Keratinocyte (primary cell): ENCODE measurements at regions not wholly inside any gene's neighbourhood (a gene's known extent, or its start where the extent isn't known, plus 50 kb on each side); places are given as distances from the start of the nearest gene placed in this dataset.

Source experiments
- DNase-seq: peaks from one replicate; pipeline ENCODE4 v3.0.0-alpha.2; 2011; ENCODE audit warnings: low read depth, missing footprints, low spot score
- FAIRE-seq: peaks from 2 replicates; lab custom pipeline; 2011; peaks lifted over from hg19 to GRCh38; lab: Jason Lieb, UNC
- H2AFZ ChIP-seq: 2 replicates; pipeline ENCODE4 v1.6.0; 2012; ENCODE audit warnings: low read length, control low read depth, inconsistent platforms; ENCODE audit not compliant: control insufficient read depth
- H3K27ac ChIP-seq: 2 replicates; pipeline ENCODE4 v1.5.1; 2011; ENCODE audit warnings: low read length; ENCODE audit not compliant: control insufficient read depth, insufficient read depth
- H3K27me3 ChIP-seq: 3 replicates; pipeline ENCODE4 v1.6.0; 2011; ENCODE audit warnings: low read length; ENCODE audit not compliant: control insufficient read depth, insufficient read depth; ENCODE audit errors: extremely low read depth
- H3K36me3 ChIP-seq, 2 experiments: 2 replicates in 1 of 2; 3 replicates in 1 of 2; pipeline ENCODE4 v1.5.1; 2011; ENCODE audit warnings: low read length in 2 of 2, mild to moderate bottlenecking in 1 of 2; ENCODE audit not compliant: control insufficient read depth in 2 of 2, insufficient read depth in 2 of 2; ENCODE audit errors: extremely low read depth in 1 of 2
- H3K4me1 ChIP-seq: 3 replicates; pipeline ENCODE4 v1.5.1; 2011; ENCODE audit warnings: low read length; ENCODE audit not compliant: control insufficient read depth, insufficient read depth; ENCODE audit errors: extremely low read depth
- H3K4me2 ChIP-seq: 3 replicates; pipeline ENCODE4 v1.6.0; 2011; ENCODE audit warnings: low read depth, low read length; ENCODE audit not compliant: control insufficient read depth, insufficient read depth; ENCODE audit errors: extremely low read depth
- H3K4me3 ChIP-seq, 3 experiments: fragments of 200-600 bp in 1 of 3; sonication (generic) in 1 of 3; 2 replicates in 2 of 3; 3 replicates in 1 of 3; pipeline ENCODE4 v1.5.1; 2011 to 2016; ENCODE audit warnings: low read length in 3 of 3, mild to moderate bottlenecking in 3 of 3, control low read depth in 2 of 3, inconsistent platforms in 1 of 3, low read depth in 1 of 3, mixed read lengths in 1 of 3, mixed run types in 1 of 3, moderate library complexity in 1 of 3; ENCODE audit not compliant: control insufficient read depth in 2 of 3, insufficient read depth in 2 of 3; ENCODE audit errors: extremely low read depth in 1 of 3
- H3K79me2 ChIP-seq: 2 replicates; pipeline ENCODE4 v1.6.0; 2012; ENCODE audit warnings: low read length; ENCODE audit not compliant: control insufficient read depth, insufficient read depth
- H3K9ac ChIP-seq: 3 replicates; pipeline ENCODE4 v1.6.0; 2011; ENCODE audit warnings: low read length; ENCODE audit not compliant: control insufficient read depth, insufficient read depth; ENCODE audit errors: extremely low read depth
- H3K9me1 ChIP-seq: 3 replicates; pipeline ENCODE4 v1.6.0; 2011; ENCODE audit warnings: low read length; ENCODE audit not compliant: control insufficient read depth, insufficient read depth; ENCODE audit errors: extremely low read depth
- H3K9me3 ChIP-seq: 2 replicates; pipeline ENCODE4 v1.5.1; 2012; ENCODE audit warnings: low read depth, low read length; ENCODE audit not compliant: control insufficient read depth
- H4K20me1 ChIP-seq: 3 replicates; pipeline ENCODE4 v1.6.0; 2011; ENCODE audit warnings: low read length; ENCODE audit not compliant: control insufficient read depth, insufficient read depth; ENCODE audit errors: extremely low read depth
- CTCF ChIP-seq, 3 experiments: IDR thresholded peaks in 1 of 3; conservative IDR thresholded peaks in 1 of 3; optimal IDR thresholded peaks in 1 of 3; 2 replicates in 2 of 3; 3 replicates in 1 of 3; pipeline versions ENCODE3 to v1.5.1; 2011; ENCODE audit warnings: low read length in 3 of 3, mild to moderate bottlenecking in 3 of 3, moderate library complexity in 2 of 3, control low read depth in 1 of 3, inconsistent platforms in 1 of 3; ENCODE audit not compliant: insufficient read depth in 2 of 3; ENCODE audit errors: extremely low read depth in 1 of 3
- EZH2 ChIP-seq: IDR thresholded peaks from one replicate; pipeline ENCODE4 v1.6.1; 2012; ENCODE audit warnings: inconsistent platforms, mild to moderate bottlenecking, low read length, moderate library complexity
- dilution Hi-C: fragments of 300-500 bp; cut with MboI; formaldehyde crosslinking; loops from one replicate; pipeline ENCODE4 v1.7.0; 2020; ENCODE audit warnings: low sequenced_read_pairs; ENCODE audit not compliant: extremely low pct_ligation_motif_present

DNA sequence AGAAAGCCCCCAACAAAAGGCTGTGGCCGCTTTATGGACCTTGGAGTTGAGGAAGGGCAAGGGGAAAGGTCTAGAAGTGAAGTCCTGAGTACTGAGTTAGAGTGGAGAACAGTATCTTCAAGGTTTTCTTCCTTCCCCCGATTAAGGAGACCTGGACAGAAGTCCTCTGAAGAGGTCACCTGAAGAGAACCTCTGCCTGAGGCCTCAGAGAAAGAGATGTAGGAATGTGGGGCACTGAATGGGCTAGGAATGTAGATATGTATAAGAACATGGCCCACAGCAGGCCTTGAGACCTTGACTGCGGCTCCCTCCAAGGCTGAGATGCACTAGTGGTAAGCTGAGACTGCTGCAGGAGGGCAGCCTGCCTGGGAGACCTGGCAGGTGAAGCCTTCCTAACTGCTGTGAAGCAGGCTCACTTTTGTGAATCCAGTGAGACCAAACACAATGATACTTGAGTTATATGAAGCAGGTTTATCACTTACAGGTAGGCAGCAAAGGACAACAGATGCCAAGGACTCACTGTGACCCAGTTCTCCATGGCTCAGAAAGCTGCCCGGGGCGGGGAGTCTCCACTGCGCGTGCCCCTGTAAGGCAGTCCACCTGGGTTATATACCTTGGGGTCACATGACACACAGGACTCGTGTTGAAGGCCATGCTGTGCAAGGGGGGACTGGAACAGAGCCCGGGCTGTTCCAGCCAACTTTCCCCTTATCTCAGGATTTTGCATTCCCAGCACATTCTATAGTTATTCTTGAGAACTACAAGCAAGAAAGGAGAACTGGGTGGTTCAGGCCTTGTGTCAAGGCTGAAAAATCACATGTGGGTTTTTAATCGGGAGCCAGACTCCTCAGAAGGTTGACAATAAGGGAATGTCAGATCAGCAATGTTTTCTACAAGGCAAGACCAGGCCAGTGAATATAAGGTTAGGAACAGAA lies 78.8 kb upstream of the PPM1J start:
- dilution Hi-C loops, result no loop called here
- DNase-seq (no peak), FAIRE-seq (no peak)
- Histone ChIP-seq H3K36me3 (no peaks in the 10 kb centered on the region), H3K4me3 (no peak overlapping the region), H3K79me2 (no peaks in the 10 kb centered on the region), H3K4me2 (no peak overlapping the region), H3K9me3 (no peaks in the 10 kb centered on the region), H3K27me3 (no peaks in the 10 kb centered on the region), H4K20me1 (no peaks in the 10 kb centered on the region), H3K27ac (no peak overlapping the region), H3K4me1 (peaks cover 2% of the 10 kb centered on the region), H2AFZ (no peak overlapping the region), H3K9me1 (no peaks in the 10 kb centered on the region), H3K9ac (no peak overlapping the region)
- no peak for TF ChIP-seq CTCF (optimal IDR thresholded peaks at IDR 0.05 in 1 of 3, IDR thresholded peaks at IDR 0.05 in 1 of 3, conservative IDR thresholded peaks at IDR 0.05 in 1 of 3; ENCODE audit: extremely low read depth in 1 of 3, insufficient read depth in 2 of 3, low read length in 3 of 3)
- no peak for TF ChIP-seq EZH2

DNA sequence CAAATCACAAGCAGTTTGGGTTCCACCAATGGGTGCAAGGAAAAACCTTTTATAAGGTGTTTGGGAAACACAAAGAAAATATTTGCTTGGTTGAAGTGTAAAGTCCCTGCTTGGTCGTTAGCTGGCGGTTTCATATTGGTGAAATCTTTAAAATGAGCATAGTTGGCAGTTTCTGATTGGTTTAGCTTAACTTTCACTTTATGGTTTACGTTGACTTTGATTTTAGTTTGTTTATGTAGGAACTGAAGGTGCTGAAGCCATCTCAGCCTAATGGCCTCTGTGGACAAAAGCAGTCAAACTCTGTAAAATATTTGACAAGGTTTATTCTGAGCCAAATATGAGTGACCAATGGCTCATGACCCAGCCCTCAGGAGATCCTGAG lies 76.6 kb upstream of the PPM1J start:
- no peak overlapping the region for H3K9ac ChIP-seq
- dilution Hi-C loops, result no loop called here
- FAIRE-seq (no peak), DNase-seq (no peak)
- peaks cover 2% of the 10 kb centered on the region for H3K4me1 ChIP-seq
- H3K4me3 ChIP-seq, result no peak overlapping the region
- H4K20me1 ChIP-seq, result no peaks in the 10 kb centered on the region
- no peaks in the 10 kb centered on the region for H3K36me3 ChIP-seq
- no peaks in the 10 kb centered on the region for H3K27me3 ChIP-seq
- no peaks in the 10 kb centered on the region for H3K79me2 ChIP-seq
- no peak for TF ChIP-seq EZH2
- TF ChIP-seq CTCF (optimal IDR thresholded peaks at IDR 0.05 in 1 of 3, IDR thresholded peaks at IDR 0.05 in 1 of 3, conservative IDR thresholded peaks at IDR 0.05 in 1 of 3; ENCODE audit: extremely low read depth in 1 of 3, insufficient read depth in 2 of 3, low read length in 3 of 3), result no peak
- no peak overlapping the region for H3K4me2 ChIP-seq
- H3K27ac ChIP-seq, result no peak overlapping the region
- no peaks in the 10 kb centered on the region for H3K9me1 ChIP-seq
- H3K9me3 ChIP-seq, result no peaks in the 10 kb centered on the region
- no peak overlapping the region for H2AFZ ChIP-seq
